A673 (cell line): ENCODE measurements at regions not wholly inside any gene's neighbourhood (a gene's known extent, or its start where the extent isn't known, plus 50 kb on each side); places are given as distances from the start of the nearest gene placed in this dataset.

ENCODE experiments used
- BruUV-seq: library from RNA; stranded (reverse); fragments of 400-500 nt; replicated peaks from 2 replicates; lab custom pipeline; 2021; lab: Mats Ljungman, UMichigan
- CTCF ChIA-PET: fragments of 300-600 bp; sonication (Branson Sonifier 250); formaldehyde crosslinking; loops from one replicate; lab custom pipeline; 2022; ENCODE audit warnings: antibody characterized with exemption; lab: Charles Lee
- POLR2A ChIA-PET: fragments of 300-600 bp; sonication (Branson Sonifier 250); formaldehyde crosslinking; loops from one replicate; lab custom pipeline; 2022; ENCODE audit warnings: antibody characterized with exemption; ENCODE audit not compliant: low non-redundant PET; lab: Charles Lee
- DNase-seq: peaks from one replicate; pipeline ENCODE4 v3.0.0-alpha.2; 2015; ENCODE audit warnings: low spot score
- H3K27ac ChIP-seq: fragments of 200-600 bp; sonication (generic); 2 replicates; pipeline ENCODE4 v1.5.1; 2016; ENCODE audit warnings: mixed run types, low read depth, mild to moderate bottlenecking, mixed read lengths, antibody characterized with exemption, low read length; ENCODE audit not compliant: poor library complexity, severe bottlenecking
- H3K27me3 ChIP-seq: fragments of 200-600 bp; sonication (generic); replicated peaks from 2 replicates; pipeline ENCODE4 v1.6.1; 2017; ENCODE audit warnings: mixed run types, low read depth, mild to moderate bottlenecking, mixed read lengths, antibody characterized with exemption, low read length; ENCODE audit not compliant: insufficient read depth, poor library complexity
- H3K36me3 ChIP-seq: fragments of 200-600 bp; sonication (generic); 2 replicates; pipeline ENCODE4 v1.6.1; 2016; ENCODE audit warnings: mixed run types, mild to moderate bottlenecking, mixed read lengths, antibody characterized with exemption, low read length; ENCODE audit not compliant: insufficient read depth, poor library complexity, severe bottlenecking
- H3K4me1 ChIP-seq: fragments of 200-600 bp; sonication (generic); 2 replicates; pipeline ENCODE4 v1.6.1; 2017; ENCODE audit warnings: mixed run types, mild to moderate bottlenecking, mixed read lengths, antibody characterized with exemption, low read length; ENCODE audit not compliant: insufficient read depth, poor library complexity, severe bottlenecking
- H3K4me3 ChIP-seq: fragments of 200-600 bp; sonication (generic); 2 replicates; pipeline ENCODE4 v1.5.1; 2016; ENCODE audit warnings: low read depth, mixed run types, mild to moderate bottlenecking, mixed read lengths, low read length; ENCODE audit not compliant: poor library complexity, severe bottlenecking
- H3K9me3 ChIP-seq: fragments of 200-600 bp; sonication (generic); 2 replicates; pipeline ENCODE4 v1.6.1; 2016; ENCODE audit warnings: mixed run types, low read depth, mild to moderate bottlenecking, mixed read lengths, antibody characterized with exemption, low read length; ENCODE audit not compliant: poor library complexity, severe bottlenecking
- CTCF ChIP-seq: fragments of 300-800, 200-600 bp; sonication (generic); conservative IDR thresholded peaks from 2 replicates; pipeline ENCODE4 v1.5.1; 2017; ENCODE audit warnings: low read depth, mild to moderate bottlenecking, antibody characterized with exemption, low read length, moderate library complexity, mixed read lengths
- EZH2 ChIP-seq: fragments of 200-600 bp; sonication (generic); IDR thresholded peaks from 2 replicates; pipeline ENCODE4 v1.6.1; 2017; ENCODE audit warnings: borderline replicate concordance, low read depth, mild to moderate bottlenecking, mixed read lengths, antibody characterized with exemption, low read length; ENCODE audit not compliant: poor library complexity, severe bottlenecking
- intact Hi-C: fragments of 100-400 bp; cut with micrococcal nuclease; formaldehyde crosslinking; loops from one replicate; pipeline ENCODE4 v1.10.0; 2022; ENCODE audit not compliant: unreplicated experiment

- no peak overlapping the region for H3K27ac ChIP-seq
- ChIA-PET POLR2A (no interaction called here), CTCF (no interaction called here)
- no peaks in the 10 kb centered on the region for H3K9me3 ChIP-seq
- BruUV-seq: no TSS peak
- peaks cover 10% of the 10 kb centered on the region for H3K4me1 ChIP-seq
- TF ChIP-seq CTCF: no peak
- TF ChIP-seq EZH2: no peak
- intact Hi-C loops: no loop called here
- H3K4me3 ChIP-seq: no peak overlapping the region
- H3K36me3 ChIP-seq: no peaks in the 10 kb centered on the region
- DNase-seq: peak; percentile 40
- H3K27me3 ChIP-seq: no peaks in the 10 kb centered on the region
Observed at GRCh38 chr17:68710035-68710780, 109.0 kb upstream of the FAM20A start.

- CTCF ChIA-PET: no interaction called here
- BruUV-seq: no TSS peak
- H3K27me3 ChIP-seq: no peaks in the 10 kb centered on the region
Observed at GRCh38 chr17:68709461-68709860, 108.3 kb upstream of the FAM20A start.

GRCh38 chr17:68707031-68707430, 105.9 kb upstream of the FAM20A start:
- no TSS peak for BruUV-seq
- CTCF ChIA-PET: no interaction called here
- TF ChIP-seq CTCF (no peak), EZH2 (no peak)
- no peak overlapping the region for H3K4me3 ChIP-seq
- intact Hi-C loops: no loop called here
- no peaks in the 10 kb centered on the region for H3K36me3 ChIP-seq
- no peak overlapping the region for H3K27ac ChIP-seq
- no peaks in the 10 kb centered on the region for H3K9me3 ChIP-seq
- H3K4me1 ChIP-seq: peaks cover 10% of the 10 kb centered on the region
- POLR2A ChIA-PET: no interaction called here
- no peak for DNase-seq
- H3K27me3 ChIP-seq: no peaks in the 10 kb centered on the region

More at GRCh38 chr17:68709461-68709860, 108.3 kb upstream of the FAM20A start:
- intact Hi-C loops: no loop called here
- Histone ChIP-seq H3K36me3 (no peaks in the 10 kb centered on the region), H3K4me3 (no peak overlapping the region), H3K4me1 (peaks cover 10% of the 10 kb centered on the region), H3K27ac (no peak overlapping the region), H3K9me3 (no peaks in the 10 kb centered on the region)
- POLR2A ChIA-PET: no interaction called here
- no peak for TF ChIP-seq EZH2
- no peak for TF ChIP-seq CTCF
- DNase-seq: no peak
